SK-N-SH (cell line): ENCODE measurements at regions not wholly inside any gene's neighbourhood (a gene's known extent, or its start where the extent isn't known, plus 50 kb on each side); places are given as distances from the start of the nearest gene placed in this dataset.

Source experiments
- CTCF ChIA-PET: fragments of 300-600, 350-600 bp; formaldehyde crosslinking; extraction: SDS; loops from one replicate; lab custom pipeline; 2021; lab: Yijun Ruan, JAX
- POLR2A ChIA-PET: fragments of 350-600 bp; sonication (Branson Sonifier 250); formaldehyde crosslinking; extraction: SDS; loops from one replicate; lab custom pipeline; 2020; ENCODE audit warnings: antibody characterized with exemption, inconsistent platforms; lab: Yijun Ruan, JAX
- DNase-seq: peaks from one replicate; pipeline ENCODE4 v3.0.0; 2012
- H2AFZ ChIP-seq: fragments of 200-600 bp; sonication (generic); 2 replicates; pipeline ENCODE4 v1.8.1; 2016; ENCODE audit warnings: antibody characterized with exemption, mild to moderate bottlenecking, low read depth
- H3F3A ChIP-seq: fragments of 200-600 bp; sonication (generic); replicated peaks from 2 replicates; pipeline ENCODE3; 2016; ENCODE audit warnings: antibody characterized with exemption, mild to moderate bottlenecking; ENCODE audit not compliant: insufficient read depth
- H3K27ac ChIP-seq, 2 experiments: fragments of 200-500 bp in 1 of 2; fragments of 200-600 bp in 1 of 2; sonication (Bioruptor generic) in 1 of 2; sonication (generic), shearing (Covaris generic) in 1 of 2; 2 replicates each; pipeline versions ENCODE4 v1.5.1 to v1.6.1; 2014 to 2016; ENCODE audit warnings: low read depth in 2 of 2, inconsistent platforms in 1 of 2, low read length in 1 of 2, mild to moderate bottlenecking in 1 of 2, mixed read lengths in 1 of 2
- H3K27me3 ChIP-seq: fragments of 200-600 bp; sonication (generic), shearing (Covaris generic); 2 replicates; pipeline ENCODE4 v1.6.1; 2016; ENCODE audit warnings: mixed run types; ENCODE audit not compliant: insufficient read depth
- H3K36me3 ChIP-seq, 2 experiments: fragments of 200-500 bp in 1 of 2; fragments of 200-600 bp in 1 of 2; sonication (Bioruptor generic) in 1 of 2; sonication (generic) in 1 of 2; replicated peaks in 1 of 2; 2 replicates each; pipeline versions ENCODE3 to v1.5.1; 2014 to 2016; ENCODE audit warnings: low read length in 1 of 2, mild to moderate bottlenecking in 1 of 2; ENCODE audit not compliant: insufficient read depth in 2 of 2, control insufficient read depth in 1 of 2
- H3K4me1 ChIP-seq, 2 experiments: fragments of 200-500 bp in 1 of 2; fragments of 200-600 bp in 1 of 2; sonication (Bioruptor generic) in 1 of 2; sonication (generic), shearing (Covaris generic) in 1 of 2; 2 replicates each; pipeline versions ENCODE4 v1.5.1 to v1.6.1; 2014 to 2016; ENCODE audit warnings: low read depth in 1 of 2, low read length in 1 of 2, mixed run types in 1 of 2; ENCODE audit not compliant: insufficient read depth in 2 of 2, control insufficient read depth in 1 of 2
- H3K4me2 ChIP-seq: fragments of 200-600 bp; sonication (generic), shearing (Covaris generic); 2 replicates; pipeline ENCODE4 v1.6.1; 2017; ENCODE audit warnings: mixed run types
- H3K4me3 ChIP-seq, 2 experiments: fragments of 200-500 bp in 1 of 2; fragments of 200-600 bp in 1 of 2; sonication (Bioruptor generic) in 1 of 2; sonication (generic), shearing (Covaris generic) in 1 of 2; 2 replicates each; pipeline versions ENCODE4 v1.5.1 to v1.8.1; 2014 to 2016; ENCODE audit warnings: low read depth in 2 of 2, inconsistent platforms in 1 of 2, low read length in 1 of 2, mild to moderate bottlenecking in 1 of 2, mixed read lengths in 1 of 2, moderate library complexity in 1 of 2
- H3K79me2 ChIP-seq: fragments of 200-600 bp; sonication (generic); 2 replicates; pipeline ENCODE4 v1.8.1; 2017; ENCODE audit warnings: mild to moderate bottlenecking; ENCODE audit not compliant: insufficient read depth
- H3K9ac ChIP-seq: fragments of 200-600 bp; sonication (generic); 2 replicates; pipeline ENCODE4 v1.6.1; 2017; ENCODE audit warnings: mixed run types
- H3K9me2 ChIP-seq: fragments of 200-600 bp; sonication (generic); 2 replicates; pipeline ENCODE4 v1.6.1; 2017; ENCODE audit warnings: mixed run types
- H3K9me3 ChIP-seq: fragments of 200-600 bp; sonication (generic); 2 replicates; pipeline ENCODE4 v1.6.1; 2017; ENCODE audit warnings: mixed run types, mild to moderate bottlenecking, moderate library complexity
- H4K20me1 ChIP-seq: fragments of 200-600 bp; sonication (generic); 2 replicates; pipeline ENCODE4 v1.6.1; 2017; ENCODE audit warnings: mild to moderate bottlenecking, mixed run types; ENCODE audit not compliant: insufficient read depth
- EP300 ChIP-seq, 2 experiments: IDR thresholded peaks; 2 replicates each; pipeline versions ENCODE4 v1.4.0 to v1.6.1; 2012; ENCODE audit warnings: borderline replicate concordance in 1 of 2, low read depth in 1 of 2, low read length in 1 of 2
- EZH2phosphoT487 ChIP-seq: fragments of 200-600 bp; sonication (generic); IDR thresholded peaks from 2 replicates; pipeline ENCODE4 v1.6.1; 2017; ENCODE audit warnings: low read depth, mixed run types, mild to moderate bottlenecking, antibody characterized with exemption, moderate library complexity, borderline replicate concordance
- FOXJ3 ChIP-seq: sonication (generic); formaldehyde crosslinking; IDR thresholded peaks from 2 replicates; pipeline ENCODE4 v1.5.1; 2020; ENCODE audit warnings: mild to moderate bottlenecking, missing genetic modification reagents
- GABPA ChIP-seq: IDR thresholded peaks from 2 replicates; pipeline ENCODE4 v1.4.0; 2012; ENCODE audit warnings: low read depth, mild to moderate bottlenecking
- GATA2 ChIP-seq: sonication (generic); formaldehyde crosslinking; IDR thresholded peaks from 2 replicates; pipeline ENCODE4 v1.5.0; 2020; ENCODE audit warnings: mild to moderate bottlenecking, missing genetic modification reagents
- IRF3 ChIP-seq: fragments of 150-350 bp; IDR thresholded peaks from 2 replicates; pipeline ENCODE4 v1.6.1; 2016; ENCODE audit warnings: mild to moderate bottlenecking, low read depth, low read length
- JUND ChIP-seq: IDR thresholded peaks from 2 replicates; pipeline ENCODE4 v1.4.0; 2012
- MEF2A ChIP-seq: IDR thresholded peaks from 2 replicates; pipeline ENCODE4 v1.4.0; 2012; ENCODE audit warnings: low read depth, borderline replicate concordance
- MXI1 ChIP-seq: IDR thresholded peaks from 2 replicates; pipeline ENCODE4 v1.6.1; 2012; ENCODE audit warnings: mild to moderate bottlenecking, low read depth, low read length, improper control_type of control experiment
- NFIC ChIP-seq: IDR thresholded peaks from 2 replicates; pipeline ENCODE4 v1.4.0; 2012; ENCODE audit warnings: borderline replicate concordance
- NRF1 ChIP-seq: IDR thresholded peaks from 2 replicates; pipeline ENCODE4 v1.6.1; 2012; ENCODE audit warnings: low read depth, mild to moderate bottlenecking, low read length
- POLR2AphosphoS5 ChIP-seq: IDR thresholded peaks from 2 replicates; pipeline ENCODE4 v1.6.1; 2012; ENCODE audit warnings: low read depth, low read length
- RAD21 ChIP-seq: IDR thresholded peaks from 2 replicates; pipeline ENCODE4 v1.6.1; 2012; ENCODE audit warnings: mild to moderate bottlenecking, low read length
- REST ChIP-seq: IDR thresholded peaks from 2 replicates; pipeline ENCODE4 v1.6.1; 2012; ENCODE audit warnings: mild to moderate bottlenecking, low read depth, low read length, moderate library complexity
- RFX5 ChIP-seq: IDR thresholded peaks from 2 replicates; pipeline ENCODE4 v1.6.1; 2012; ENCODE audit warnings: mild to moderate bottlenecking, improper control_type of control experiment, low read length
- SIN3A ChIP-seq: IDR thresholded peaks from 2 replicates; pipeline ENCODE4 v1.6.1; 2012; ENCODE audit warnings: low read depth, mild to moderate bottlenecking, low read length, moderate library complexity, borderline replicate concordance
- SMC3 ChIP-seq: IDR thresholded peaks from 2 replicates; pipeline ENCODE4 v1.6.1; 2012; ENCODE audit warnings: low read depth, low read length, improper control_type of control experiment
- TAF1 ChIP-seq: IDR thresholded peaks from 2 replicates; pipeline ENCODE4 v1.6.1; 2012; ENCODE audit warnings: low read depth, mild to moderate bottlenecking, low read length, moderate library complexity, borderline replicate concordance
- TEAD4 ChIP-seq: IDR thresholded peaks from 2 replicates; pipeline ENCODE4 v1.4.0; 2012; ENCODE audit warnings: mild to moderate bottlenecking, borderline replicate concordance; ENCODE audit not compliant: insufficient read depth
- YY1 ChIP-seq: IDR thresholded peaks from 2 replicates; pipeline ENCODE4 v1.4.0; 2012; ENCODE audit warnings: low read depth, mild to moderate bottlenecking
- ZBTB33 ChIP-seq: IDR thresholded peaks from 2 replicates; pipeline ENCODE4 v1.4.0; 2012; ENCODE audit warnings: low read depth, borderline replicate concordance
- WGBS: methylation state at CpG from one replicate; pipeline ENCODE4 v1.1.6; 2017; ENCODE audit warnings: low lambda C conversion rate; 5-methylcytosine and 5-hydroxymethylcytosine counted together
- TF ChIP-seq, protein P1 (sequence below): fragments of 150-350 bp; IDR thresholded peaks from 2 replicates; pipeline ENCODE4 v1.6.1; 2017; ENCODE audit warnings: antibody characterized with exemption, low read length, low read depth, borderline replicate concordance
- TF ChIP-seq, protein P2 (sequence below): IDR thresholded peaks from 2 replicates; pipeline ENCODE4 v1.4.0; 2012; ENCODE audit warnings: low read depth, borderline replicate concordance

DNA sequence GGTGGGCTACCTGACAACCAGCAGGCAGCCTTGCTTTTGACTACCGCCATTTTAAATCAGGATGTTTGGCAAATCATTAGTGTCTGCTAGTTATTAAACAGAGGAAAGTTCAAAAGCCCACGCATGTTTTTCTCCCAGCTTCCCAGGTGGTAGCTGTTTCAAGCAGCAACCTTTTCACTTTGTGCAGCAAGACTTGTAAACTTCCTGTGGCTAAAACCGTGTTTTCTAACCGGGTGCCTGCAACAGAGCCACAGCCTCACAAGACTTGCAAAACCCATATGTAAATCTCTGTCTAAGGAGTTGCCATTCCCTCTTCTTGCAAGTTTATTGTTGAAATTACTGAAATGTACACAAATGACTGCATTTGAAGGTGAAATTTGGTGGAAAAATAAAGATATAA, 633.1 kb downstream of the BCL11A start (continued):
- TF ChIP-seq NRF1 = no peak
- TF ChIP-seq TAF1 = no peak
- no peak for TF ChIP-seq SMC3
- no peak for TF ChIP-seq GATA2 (CRISPR knock-in tag)
- no peak for TF ChIP-seq RFX5
- TF ChIP-seq RAD21 = no peak
- TF ChIP-seq, protein P1, sequence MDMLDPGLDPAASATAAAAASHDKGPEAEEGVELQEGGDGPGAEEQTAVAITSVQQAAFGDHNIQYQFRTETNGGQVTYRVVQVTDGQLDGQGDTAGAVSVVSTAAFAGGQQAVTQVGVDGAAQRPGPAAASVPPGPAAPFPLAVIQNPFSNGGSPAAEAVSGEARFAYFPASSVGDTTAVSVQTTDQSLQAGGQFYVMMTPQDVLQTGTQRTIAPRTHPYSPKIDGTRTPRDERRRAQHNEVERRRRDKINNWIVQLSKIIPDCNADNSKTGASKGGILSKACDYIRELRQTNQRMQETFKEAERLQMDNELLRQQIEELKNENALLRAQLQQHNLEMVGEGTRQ = no peak

DNA sequence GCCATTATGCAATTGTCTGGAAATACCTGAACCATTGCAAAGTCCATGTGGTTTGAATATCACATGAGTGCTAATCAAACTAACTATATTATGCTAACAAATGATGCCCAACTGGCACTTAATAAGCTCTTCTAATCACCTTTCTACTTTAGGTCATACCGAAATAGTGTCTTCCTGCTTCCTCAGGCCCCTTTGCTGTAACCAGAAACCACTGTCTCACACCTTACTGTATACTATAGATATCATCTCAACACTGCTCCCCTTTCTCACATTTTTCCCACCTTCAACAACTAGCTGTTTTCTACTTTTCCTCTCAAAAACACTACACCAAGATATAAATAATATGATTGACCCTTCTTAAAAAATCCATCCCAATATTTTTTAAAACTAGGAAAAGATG, 633.9 kb downstream of the BCL11A start:
- no peak overlapping the region for H3K9ac ChIP-seq
- H3K4me2 ChIP-seq = no peak overlapping the region
- no peaks in the 10 kb centered on the region for H3K4me1 ChIP-seq
- no peaks in the 10 kb centered on the region for H3K27me3 ChIP-seq
- no peaks in the 10 kb centered on the region for H3F3A ChIP-seq
- H3K27ac ChIP-seq = no peak overlapping the region
- no peak for DNase-seq
- no peak overlapping the region for H2AFZ ChIP-seq
- WGBS = 0% methylated on average over 1 of the region's 1 CpG
- no peaks in the 10 kb centered on the region for H4K20me1 ChIP-seq
- CTCF ChIA-PET = no interaction called here
- H3K9me3 ChIP-seq = no peaks in the 10 kb centered on the region
- TF ChIP-seq EZH2phosphoT487 = no peak
- TF ChIP-seq MXI1 = no peak
- TF ChIP-seq YY1 = no peak
- TF ChIP-seq, protein P2, sequence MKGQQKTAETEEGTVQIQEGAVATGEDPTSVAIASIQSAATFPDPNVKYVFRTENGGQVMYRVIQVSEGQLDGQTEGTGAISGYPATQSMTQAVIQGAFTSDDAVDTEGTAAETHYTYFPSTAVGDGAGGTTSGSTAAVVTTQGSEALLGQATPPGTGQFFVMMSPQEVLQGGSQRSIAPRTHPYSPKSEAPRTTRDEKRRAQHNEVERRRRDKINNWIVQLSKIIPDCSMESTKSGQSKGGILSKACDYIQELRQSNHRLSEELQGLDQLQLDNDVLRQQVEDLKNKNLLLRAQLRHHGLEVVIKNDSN = no peak
- no peak for TF ChIP-seq SIN3A
- no peak for TF ChIP-seq ZBTB33
- TF ChIP-seq NFIC = no peak
- TF ChIP-seq SMC3 = no peak
- no peak for TF ChIP-seq GATA2 (CRISPR knock-in tag)
- TF ChIP-seq EP300 (IDR thresholded peaks at IDR 0.05; ENCODE audit: borderline replicate concordance in 1 of 2, low read depth in 1 of 2, low read length in 1 of 2) = no peak
- TF ChIP-seq MEF2A = no peak
- no peak for TF ChIP-seq RAD21
- TF ChIP-seq IRF3 = no peak
- no peak for TF ChIP-seq POLR2AphosphoS5
- TF ChIP-seq GABPA = no peak
- no peak for TF ChIP-seq JUND
- no peak for TF ChIP-seq FOXJ3
- TF ChIP-seq TEAD4 = no peak
- TF ChIP-seq REST = no peak
- no peak for TF ChIP-seq TAF1
- no peaks in the 10 kb centered on the region for H3K79me2 ChIP-seq
- H3K4me3 ChIP-seq = no peak overlapping the region
- H3K9me2 ChIP-seq = no peaks in the 10 kb centered on the region
- no peaks in the 10 kb centered on the region for H3K36me3 ChIP-seq
- POLR2A ChIA-PET = no interaction called here
